Posterior cingulate gyrus (tissue), 11 donors: ENCODE measurements at regions not wholly inside any gene's neighbourhood (a gene's known extent, or its start where the extent isn't known, plus 50 kb on each side); places are given as distances from the start of the nearest gene placed in this dataset.

Experiments
- DNase-seq, 10 donors: peaks; one replicate each; pipeline versions ENCODE4 v3.0.0 to v3.0.0-alpha.2; 2020 to 2021; ENCODE audit warnings: mixed read lengths in 3 of 10
- intact Hi-C: fragments of 100-400 bp; cut with DNase I; formaldehyde crosslinking; loops from one replicate; pipeline ENCODE4 v1.15.1; 2023

DNA sequence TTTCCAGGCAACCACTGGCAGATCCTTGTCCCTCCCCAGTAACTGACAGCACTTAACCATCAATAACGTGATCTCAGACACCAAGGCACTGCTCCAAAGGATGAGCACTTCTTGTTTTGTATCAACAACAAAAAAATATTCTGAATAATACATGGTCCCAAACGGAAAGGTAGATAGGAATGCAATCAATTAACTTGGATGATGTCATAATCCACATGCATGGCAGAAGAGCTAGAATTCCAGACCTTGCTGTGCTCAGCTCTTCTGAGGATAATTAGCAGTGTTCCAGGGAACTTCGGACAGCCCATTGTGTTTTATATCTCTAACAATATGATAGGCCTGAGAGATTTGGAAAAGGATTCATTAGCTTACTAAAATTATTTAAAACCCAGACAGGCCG is 288.4 kb upstream of the PCSK5 start:
- intact Hi-C loops = no loop called here
- DNase-seq = no peak

DNA sequence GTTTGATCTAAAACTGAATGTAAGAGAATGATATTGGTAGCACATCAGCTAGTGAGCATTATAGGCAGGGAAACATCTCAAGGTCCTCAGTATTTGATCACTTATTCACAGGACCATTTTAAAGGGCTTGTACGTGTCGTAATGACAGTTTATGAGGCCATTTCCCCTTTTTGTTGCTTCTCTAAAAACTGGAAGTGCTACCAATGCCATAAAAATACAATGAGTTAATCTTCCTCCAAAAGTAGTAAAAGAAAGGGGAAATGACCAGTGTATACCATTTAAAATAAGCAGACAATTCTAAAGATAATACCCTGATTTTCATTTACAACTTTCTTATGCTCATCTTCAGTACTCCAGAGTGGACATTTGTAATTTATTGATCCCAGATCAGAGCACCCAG is 285.8 kb upstream of the PCSK5 start:
- intact Hi-C loops = no loop called here

DNA sequence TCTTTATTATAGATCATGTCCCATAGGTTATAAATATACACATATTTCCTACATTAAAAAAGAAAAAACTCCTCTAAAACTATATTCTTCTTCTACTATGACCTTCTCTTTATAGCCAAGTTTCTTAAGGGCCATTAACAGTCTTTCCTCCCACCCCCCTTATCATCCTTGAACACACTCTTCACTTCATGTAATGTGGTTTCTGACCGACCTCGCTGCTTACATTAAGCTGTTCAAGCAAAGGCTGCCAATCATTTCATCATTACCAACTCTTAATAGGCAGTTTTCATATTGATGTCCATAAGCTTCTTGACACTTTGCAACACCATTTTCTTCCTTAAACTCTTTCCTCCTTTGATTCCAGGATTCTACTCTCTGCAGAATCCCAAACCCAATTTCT is 283.0 kb upstream of the PCSK5 start:
- no peak for DNase-seq
- intact Hi-C loops = no loop called here

More for the DNA sequence above, 285.8 kb upstream of the PCSK5 start:
- no peak for DNase-seq

DNA sequence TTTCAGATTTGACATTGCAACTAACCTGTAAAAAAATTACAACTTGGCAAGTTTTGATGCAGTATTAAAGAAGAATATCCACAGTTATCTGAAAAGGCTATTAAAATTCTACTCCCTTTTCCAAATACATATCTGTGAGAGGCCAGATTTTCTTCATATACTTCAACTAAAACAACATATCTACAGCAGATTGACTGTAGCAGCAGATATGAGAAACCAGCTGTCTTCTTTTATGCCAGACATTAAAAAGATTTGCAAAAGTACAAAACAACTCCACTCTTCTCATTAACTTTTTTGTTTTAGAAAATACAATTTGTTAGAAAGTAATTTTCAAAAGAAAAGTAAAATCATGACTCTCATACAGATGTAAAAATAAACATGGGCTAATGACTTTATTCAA is 281.1 kb upstream of the PCSK5 start:
- intact Hi-C loops = no loop called here
- no peak for DNase-seq

DNA sequence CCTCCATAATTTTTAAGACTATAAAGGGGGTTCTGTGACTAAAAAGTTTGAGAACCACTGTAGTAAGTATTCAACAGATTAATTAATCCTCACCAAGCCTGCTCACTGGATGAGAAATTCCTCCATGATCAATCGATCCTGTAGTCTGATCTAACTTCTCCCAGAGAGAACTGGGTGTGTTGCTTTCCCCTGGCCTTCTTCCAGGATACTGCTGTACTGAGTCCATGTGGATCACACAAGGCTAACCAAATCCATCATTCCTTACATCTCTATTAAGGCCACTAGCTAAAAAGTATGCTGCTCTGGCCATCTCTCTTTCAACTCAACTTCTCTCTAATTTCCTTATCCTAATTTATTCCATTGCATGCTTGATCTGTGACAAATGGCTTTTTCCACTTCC is 280.2 kb upstream of the PCSK5 start:
- intact Hi-C loops = no loop called here
- DNase-seq = no peak

DNA sequence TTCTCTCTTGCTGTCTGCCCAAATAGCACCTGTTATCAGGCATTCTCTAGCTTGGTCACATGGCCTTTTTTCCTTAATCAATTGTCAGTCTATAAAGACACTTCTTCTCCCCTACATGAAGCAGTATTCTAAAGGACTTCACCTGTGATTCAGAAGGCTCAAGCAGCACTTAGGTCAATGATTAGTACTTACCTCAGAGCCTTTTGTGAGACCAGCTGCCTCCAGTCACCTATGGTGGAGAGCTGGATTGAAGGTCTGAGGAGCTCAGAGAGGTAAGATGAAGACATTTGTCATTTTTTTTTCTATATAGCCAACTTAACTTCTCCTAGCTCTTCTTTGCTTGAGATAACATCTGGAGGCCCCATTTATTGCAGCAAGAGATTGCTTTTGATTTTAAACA is 278.3 kb upstream of the PCSK5 start:
- intact Hi-C loops = no loop called here
- no peak for DNase-seq

DNA sequence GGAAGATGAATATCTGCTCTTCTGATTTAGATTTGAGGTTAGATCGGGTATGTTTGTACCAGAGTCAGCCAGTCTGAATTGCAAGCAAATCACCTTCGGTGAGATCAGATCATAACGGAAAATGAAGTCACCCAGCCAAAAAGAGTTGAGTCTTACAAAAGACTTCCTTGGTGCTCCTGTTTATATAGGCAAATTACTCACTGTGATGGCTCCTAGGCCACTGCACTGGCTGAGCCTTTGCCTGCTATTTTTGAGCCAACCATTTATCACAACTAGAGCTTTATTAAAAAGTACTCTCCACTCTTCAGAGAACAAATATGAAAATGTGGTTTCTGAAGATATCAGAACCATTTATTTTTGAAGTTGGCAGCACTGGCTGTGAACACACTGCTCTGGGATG is 277.7 kb upstream of the PCSK5 start:
- intact Hi-C loops = no loop called here
- DNase-seq = no peak

DNA sequence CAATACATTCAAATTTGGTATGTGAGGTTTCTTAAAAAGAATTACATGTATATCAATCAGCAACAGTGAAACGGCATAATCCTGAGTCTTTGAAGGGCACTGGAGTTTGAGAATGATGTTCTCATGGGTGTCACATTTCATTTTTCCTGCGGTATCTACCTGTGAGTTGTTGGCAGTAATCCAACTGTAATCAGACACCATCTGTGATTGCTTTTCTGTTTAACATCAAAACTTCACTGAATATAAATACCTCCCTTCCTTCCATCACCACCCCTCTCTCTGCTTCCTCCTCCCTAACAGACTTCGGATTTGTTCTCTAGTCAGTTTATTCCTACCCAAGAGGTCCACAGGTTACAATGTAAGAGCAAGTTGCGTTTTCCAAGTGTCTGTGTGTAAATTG is 275.2 kb upstream of the PCSK5 start:
- intact Hi-C loops = no loop called here
- no peak for DNase-seq

DNA sequence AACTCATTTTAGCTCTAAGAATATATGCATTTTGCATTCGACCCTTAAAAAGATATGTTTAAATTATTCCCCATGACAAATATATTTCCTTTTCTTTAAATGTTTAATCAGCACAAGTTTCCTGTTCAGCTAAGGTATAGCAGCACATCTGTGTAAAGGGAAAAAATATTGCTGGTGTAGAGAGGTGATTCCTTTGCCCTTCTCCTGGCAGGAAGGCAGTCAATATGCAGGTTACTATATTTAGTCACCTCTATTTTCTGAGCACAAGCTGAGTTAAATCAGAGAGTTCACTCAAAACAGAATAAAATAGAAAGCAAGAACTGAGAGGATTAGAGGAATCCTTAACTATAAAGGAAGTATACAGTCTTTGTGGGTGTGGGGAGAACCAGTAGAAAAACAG is 274.4 kb upstream of the PCSK5 start:
- intact Hi-C loops = no loop called here
- DNase-seq = no peak

DNA sequence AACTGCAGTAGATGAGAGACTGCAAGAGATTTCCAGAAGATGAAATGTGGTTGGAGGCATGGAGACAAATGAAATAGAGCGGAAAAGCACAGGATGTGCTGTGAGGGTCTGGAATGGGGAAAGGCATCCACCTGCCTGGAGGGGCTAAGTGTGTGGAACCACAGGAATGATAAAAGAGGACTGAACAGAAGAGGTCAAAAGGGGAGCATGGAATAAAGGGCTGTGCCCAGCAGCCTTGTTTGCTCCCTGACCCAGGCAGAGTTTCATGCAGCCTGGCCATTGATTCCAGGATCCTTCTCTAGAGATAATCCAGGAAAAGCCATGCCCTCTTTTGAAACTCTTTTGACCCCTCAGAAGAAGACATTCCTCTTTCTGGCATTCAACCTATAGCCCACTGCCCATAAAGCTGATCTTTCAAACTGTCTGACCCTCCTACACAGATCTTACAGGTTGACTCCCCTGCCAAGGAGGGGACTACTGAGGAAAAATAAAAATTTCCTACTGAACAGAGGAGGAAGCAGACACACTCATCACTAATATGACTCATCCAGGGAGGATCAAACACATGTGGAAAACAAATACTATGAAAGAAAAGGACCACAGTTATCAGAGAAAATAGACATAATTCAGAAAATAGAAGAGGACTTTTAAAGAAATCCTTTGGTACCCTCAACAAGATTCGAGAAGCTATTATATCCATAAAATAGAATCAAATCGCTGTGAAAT is 273.5 kb upstream of the PCSK5 start:
- intact Hi-C loops = no loop called here

DNA sequence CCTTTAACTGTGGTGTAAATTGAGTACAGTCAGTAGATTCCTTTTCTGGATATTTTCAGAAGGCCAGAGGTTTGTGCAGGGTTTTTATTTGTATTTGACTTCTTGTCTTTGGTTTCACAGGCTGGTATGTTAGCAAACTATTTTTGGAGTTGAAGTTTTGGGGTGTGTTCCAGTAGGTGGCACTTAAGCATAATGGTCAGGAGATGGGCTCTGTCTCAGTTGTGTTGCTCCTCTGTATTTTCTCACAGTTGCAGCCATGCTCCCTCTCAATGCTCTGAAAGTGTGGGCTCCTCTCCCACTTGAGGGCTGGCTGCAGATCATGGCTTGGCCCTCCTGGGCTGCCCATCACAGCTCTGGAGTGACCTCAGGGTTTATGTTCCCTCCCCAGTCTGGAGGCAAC is 267.0 kb upstream of the PCSK5 start:
- DNase-seq = no peak
- intact Hi-C loops = no loop called here

More for the DNA sequence above, 273.5 kb upstream of the PCSK5 start:
- no peak for DNase-seq

DNA sequence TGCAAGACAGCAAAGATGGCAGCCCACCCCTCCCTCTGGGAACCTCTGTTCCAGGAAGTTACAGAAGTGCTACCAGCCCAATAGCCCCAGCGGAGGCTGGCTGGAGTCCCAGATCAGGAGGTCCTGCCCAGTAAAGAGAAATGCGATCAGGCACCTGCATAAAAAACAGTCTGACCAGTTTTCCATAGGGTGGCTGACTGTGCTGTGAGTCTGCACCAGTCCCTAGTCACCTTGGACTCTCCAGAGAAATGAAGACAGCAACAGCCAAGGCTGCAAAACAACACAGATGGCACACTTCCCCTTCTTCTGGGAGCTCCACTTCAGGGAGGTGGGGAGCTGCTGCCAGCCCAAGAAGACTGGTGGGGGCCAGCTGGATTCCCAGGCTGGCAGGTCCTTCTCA is 265.5 kb upstream of the PCSK5 start:
- intact Hi-C loops = no loop called here
- DNase-seq = no peak

DNA sequence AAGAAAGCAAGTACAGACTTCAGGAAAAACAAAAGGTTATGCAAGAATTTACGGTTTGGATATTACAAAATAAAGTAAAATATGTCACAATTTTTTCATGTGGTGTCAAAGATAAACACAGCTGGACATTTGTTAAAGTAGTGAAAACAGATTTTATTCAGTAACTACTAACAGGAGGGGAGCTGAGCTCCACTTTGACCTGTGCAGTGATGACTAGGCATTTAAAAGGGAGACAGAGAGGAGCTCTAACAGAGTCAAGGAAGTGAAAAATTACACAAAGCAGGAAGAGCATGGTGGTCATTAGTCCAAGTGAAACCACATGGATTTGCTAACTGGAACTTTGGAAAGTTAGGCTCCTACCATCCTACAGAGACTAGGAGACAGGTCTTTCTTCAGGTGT is 263.6 kb upstream of the PCSK5 start:
- DNase-seq = no peak
- intact Hi-C loops = no loop called here

DNA sequence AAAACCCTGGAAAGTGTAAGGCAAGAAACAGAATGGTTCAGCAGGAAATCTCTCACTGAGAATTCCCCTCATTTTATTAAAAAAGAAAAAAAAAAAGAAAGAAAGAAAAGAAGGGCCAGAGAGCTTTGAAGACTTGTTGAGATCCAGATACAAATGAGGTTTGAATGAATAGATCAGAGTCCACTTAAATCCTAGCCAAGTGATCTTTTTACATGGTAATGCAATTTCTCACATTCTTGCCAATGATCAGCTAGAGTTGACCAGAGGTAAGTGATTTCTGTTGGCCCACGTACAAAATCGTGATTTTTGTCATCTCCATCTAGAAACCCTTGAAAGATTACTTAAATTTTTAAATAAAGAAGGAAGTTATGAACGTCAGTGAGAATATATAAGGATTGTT is 261.5 kb upstream of the PCSK5 start:
- intact Hi-C loops = no loop called here
- no peak for DNase-seq

DNA sequence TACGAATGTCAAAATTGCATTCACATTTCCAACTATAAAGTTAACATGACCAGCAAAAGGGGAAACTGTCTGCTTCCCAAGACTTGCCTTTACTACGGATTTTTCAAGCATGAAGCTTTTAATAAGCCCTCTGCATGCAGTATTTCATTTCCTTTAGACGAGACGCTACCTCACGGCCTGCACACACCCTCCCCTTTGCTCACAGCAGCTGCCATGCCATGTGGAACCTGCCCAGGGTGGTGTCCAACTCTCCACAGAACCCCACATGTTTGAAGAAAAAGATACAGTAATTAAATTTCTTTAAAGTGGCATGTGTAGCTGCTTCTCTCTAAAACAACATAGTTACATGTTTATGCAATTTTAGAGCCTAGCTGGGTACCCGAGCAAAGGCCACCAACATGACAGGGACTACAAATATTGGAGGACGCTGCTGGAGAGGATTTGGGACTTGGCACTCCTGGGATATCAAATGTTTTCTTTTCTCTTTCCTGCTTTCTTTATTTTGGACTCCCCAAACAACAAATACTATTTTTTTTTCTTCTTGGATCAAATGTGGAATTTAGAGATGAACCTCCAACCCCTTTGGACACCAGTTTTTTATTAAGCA is 256.9 kb upstream of the PCSK5 start:
- intact Hi-C loops = no loop called here
- DNase-seq = no peak

DNA sequence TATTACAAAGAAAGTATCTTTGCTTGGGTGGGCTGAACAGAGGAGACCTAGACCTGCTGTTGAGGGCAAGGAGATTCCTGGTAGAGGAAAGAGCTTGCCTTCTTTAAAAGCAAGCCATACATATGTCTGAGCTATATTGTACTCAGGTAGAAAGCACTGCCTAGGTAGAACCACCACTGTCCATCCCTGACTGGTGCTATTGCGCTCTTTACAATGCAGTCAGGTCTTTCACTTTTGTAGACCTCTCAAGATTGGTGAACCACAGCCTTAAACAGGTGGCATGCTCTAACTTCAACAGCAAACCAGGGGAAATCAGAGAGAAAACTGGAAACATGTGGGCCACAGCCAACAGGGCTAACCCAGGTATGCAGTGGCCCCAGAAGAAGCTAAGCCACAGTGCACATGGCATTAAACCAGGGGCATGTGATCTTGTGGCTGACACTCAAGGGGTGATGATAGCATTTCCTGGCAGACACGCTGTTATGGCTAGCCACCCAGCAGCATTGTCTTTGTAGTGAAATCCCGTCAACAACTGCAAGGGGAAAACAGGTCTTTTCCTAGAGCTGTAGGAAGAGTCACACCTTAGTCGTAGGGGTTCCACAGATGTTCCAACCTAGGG is 253.9 kb upstream of the PCSK5 start:
- intact Hi-C loops = no loop called here
- DNase-seq = no peak

DNA sequence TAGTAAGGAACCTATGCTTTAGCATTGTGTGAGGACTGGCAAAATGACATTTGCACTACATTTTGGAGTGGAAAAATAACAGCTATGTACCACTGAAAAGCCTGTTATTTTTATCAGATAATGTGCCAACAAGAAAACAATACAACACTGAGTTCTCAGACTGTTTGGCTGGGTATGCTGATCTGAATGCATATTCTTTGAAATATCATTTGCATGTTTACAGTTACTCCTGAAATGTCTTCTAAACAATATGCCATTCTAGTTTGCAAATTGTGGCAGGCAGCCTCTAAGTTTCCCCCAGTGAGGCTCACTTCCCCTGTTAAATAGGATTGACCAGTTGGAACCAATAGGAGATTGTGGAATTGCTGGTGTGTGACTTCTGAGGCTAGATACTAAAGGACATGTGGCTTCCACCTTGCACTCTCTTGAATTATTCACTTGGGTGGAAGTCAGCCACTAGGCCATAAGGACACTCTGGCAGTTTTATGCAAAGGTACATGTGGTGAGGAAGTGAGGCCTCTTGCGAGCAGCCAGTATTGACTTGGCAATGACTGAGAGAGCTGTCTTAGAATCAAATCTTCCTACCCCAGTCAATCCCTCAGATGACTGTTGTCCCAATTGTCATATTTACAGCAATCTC is 250.4 kb upstream of the PCSK5 start:
- intact Hi-C loops = no loop called here
- no peak for DNase-seq

DNA sequence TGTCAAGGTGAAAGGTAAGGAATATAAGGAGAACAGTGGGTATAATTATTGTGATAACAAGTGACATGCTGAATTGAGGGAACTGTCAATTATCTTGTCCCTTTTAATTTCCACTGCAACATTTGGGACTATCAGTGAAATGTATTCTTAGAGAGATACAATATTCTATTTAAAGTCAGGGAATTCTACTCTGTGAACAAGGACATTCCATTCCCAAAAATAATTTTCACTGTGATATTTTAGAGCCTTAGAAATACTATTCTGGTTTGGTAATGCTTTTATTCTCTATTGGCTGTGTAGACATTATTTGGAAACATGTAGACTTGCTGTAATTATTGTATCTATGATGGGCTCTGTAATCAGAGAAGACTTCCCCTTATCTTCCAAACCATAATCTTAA is 248.0 kb upstream of the PCSK5 start:
- no peak for DNase-seq
- intact Hi-C loops = no loop called here

DNA sequence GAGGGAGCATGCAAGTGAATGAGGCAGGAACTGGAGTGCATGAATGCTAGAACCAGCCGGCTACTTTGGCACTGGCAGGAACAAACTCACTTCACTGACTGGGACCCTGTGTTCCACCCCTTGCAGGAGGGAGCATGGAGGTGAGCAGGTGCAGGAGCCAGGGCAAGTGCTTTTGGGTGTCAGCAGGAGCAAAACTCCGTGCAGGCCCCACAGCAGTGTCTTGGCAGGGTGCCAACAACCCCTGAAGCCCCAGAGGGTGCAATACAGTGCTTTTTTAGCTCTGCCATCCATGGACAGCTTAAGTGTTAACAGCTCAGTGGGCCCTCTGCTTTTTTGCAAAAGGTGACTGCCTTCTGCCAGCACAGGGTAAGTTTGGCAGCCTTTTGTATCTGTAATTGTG is 245.8 kb upstream of the PCSK5 start:
- peak in 1 of 10 donors; percentile 78 for DNase-seq
- intact Hi-C loops = no loop called here

DNA sequence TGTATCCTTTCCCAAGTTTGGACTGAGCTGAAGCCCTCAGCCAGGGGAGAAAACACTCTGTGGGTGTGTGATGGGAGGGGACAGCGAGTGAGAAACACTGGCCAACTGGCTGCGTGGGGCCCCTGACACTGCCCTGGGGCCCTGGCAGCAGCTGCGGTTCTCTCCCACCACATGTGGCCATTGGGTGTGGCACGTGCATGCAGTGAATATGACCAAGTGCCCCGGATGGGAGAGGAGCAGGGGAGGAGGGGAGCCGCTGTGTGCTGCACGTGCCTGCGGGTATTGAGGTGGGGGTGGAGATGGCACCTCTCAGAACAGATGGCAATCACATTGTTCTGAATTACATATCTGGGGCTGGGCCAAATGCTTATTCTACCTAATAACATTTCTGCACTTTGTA is 242.4 kb upstream of the PCSK5 start:
- no peak for DNase-seq
- intact Hi-C loops = no loop called here

DNA sequence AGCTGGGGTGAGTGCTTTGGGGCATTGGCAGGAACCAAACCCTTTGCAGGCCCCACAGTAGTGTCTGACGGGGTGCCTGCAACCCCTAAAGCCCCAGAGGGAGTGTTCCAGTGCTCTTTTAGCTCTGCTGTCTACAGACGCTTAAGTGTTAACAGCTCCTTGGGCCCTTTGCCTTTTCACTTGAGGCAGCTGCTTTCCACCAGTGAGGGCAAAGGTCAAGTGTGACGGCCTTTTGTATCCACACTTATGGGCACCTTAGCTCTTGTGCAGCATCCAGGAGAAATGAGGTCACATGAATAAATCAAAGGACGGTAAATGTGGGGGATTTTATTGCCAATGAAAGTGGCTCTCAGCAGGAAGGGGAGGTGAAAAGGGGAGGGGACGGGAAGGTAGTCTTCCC is 241.4 kb upstream of the PCSK5 start:
- no peak for DNase-seq
- intact Hi-C loops = no loop called here

DNA sequence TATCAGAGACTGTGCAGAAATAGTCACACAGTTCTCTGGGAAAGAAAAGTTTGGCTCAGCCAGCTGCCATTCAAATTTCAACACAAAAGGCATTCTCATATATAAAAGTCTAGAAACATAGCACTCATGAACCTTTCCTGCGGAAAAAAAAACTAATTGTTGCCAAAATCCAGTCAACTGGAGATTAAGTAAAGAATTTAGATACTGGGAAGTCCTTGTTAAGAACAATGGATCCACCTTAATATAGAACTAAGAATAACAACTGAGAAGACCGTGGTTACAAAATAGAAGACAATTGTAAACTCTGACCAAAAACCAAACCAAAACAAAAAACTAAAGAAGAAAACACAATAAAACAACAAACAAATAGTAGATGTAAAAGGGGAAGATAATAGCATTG is 238.8 kb upstream of the PCSK5 start:
- intact Hi-C loops = no loop called here
- DNase-seq = no peak
